MV-4-11 (cell line): ENCODE measurements at regions not wholly inside any gene's neighbourhood (a gene's known extent, or its start where the extent isn't known, plus 50 kb on each side); places are given as distances from the start of the nearest gene placed in this dataset.

Experiments
- DNase-seq: peaks from one replicate; lab custom pipeline; 2025; lab: John Stamatoyannopoulos, UW

- peak; percentile 99 for DNase-seq
Measured at GRCh38 chr11:109747839-109748238, 325.8 kb downstream of the C11orf87 start.

GRCh38 chr11:109749476-109749875 lies 327.5 kb downstream of the C11orf87 start:
- DNase-seq = no peak

DNA sequence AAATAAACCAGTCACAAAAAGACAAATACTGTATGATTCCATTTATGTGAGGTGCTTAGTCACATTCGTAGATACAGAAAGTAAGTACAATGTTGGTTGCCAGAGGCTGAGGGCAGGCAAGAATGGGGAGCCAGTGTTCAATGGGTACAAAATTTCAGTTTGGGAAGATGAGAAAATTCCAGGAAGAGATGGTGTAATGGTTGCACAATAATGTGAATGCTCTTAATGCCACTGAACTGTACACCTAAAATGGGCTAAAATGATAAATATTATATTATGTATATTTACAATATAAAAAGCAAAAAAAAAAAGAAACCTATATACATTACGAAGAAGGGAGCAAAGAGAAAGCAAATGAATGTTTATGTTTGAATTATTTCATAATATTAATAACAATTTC lies 329.0 kb downstream of the C11orf87 start:
- no peak for DNase-seq

DNA sequence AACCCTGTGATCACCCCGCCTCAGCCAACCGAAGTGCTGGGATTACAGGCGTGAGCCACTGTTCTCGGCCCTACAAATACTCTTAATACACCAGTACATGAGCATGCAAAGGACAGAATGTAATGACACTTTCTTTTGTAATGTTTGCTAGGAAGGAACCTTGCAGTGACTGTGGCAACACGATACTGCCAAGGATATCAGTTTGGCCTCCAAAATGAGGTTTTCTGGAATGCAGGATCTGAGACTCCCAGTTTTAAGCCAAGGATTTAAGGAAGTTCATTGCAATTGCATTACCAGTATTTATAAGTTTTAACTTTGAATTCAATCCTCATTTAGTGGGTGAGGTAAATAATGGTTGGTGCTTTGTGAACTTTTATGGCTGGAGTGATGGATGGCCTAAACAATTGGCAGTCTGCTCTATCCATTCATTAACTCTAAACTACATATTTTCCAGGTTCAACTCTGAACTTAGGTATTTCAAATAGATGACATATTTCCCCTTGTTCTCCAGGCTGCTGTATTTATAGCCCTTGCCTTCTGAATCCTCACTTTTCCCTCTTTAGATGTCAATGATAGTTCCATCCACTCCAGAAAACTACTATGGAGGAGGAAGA lies 330.3 kb downstream of the C11orf87 start:
- no peak for DNase-seq

GRCh38 chr11:109756521-109756920 lies 334.5 kb downstream of the C11orf87 start:
- DNase-seq = no peak

- no peak for DNase-seq
Measured at GRCh38 chr11:109756951-109757350, 335.0 kb downstream of the C11orf87 start.

GRCh38 chr11:109762546-109762945 lies 330.6 kb upstream of the ZC3H12C start:
- peak; percentile 52 for DNase-seq

- DNase-seq = no peak
Measured at GRCh38 chr11:109765709-109766311, 327.4 kb upstream of the ZC3H12C start.

GRCh38 chr11:109769858-109770257 lies 323.3 kb upstream of the ZC3H12C start:
- no peak for DNase-seq

DNA sequence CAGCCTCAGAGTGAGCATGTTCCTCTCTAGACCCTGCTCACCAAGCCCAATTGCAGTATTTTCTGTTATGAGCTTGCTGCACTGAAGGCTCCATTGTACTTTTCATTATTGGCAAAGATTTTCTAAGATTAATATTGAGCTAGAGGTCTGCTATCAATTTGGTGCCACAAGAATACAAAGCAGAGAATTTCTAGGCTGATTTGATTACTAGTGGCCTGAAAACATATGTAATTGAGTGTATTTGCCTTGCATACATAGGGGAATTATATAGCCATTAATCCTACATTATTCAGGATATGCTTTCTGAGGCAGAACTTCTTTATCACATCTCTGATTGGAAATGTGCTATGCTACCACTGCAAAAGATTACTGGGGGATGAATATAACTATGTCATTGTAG lies 322.9 kb upstream of the ZC3H12C start:
- no peak for DNase-seq

- DNase-seq = no peak
Measured at GRCh38 chr11:109772892-109773291, 320.3 kb upstream of the ZC3H12C start.

GRCh38 chr11:109775686-109776085 lies 317.5 kb upstream of the ZC3H12C start:
- DNase-seq = no peak

- no peak for DNase-seq
Measured at GRCh38 chr11:109783014-109783413, 310.2 kb upstream of the ZC3H12C start.

GRCh38 chr11:109783840-109784239 lies 309.4 kb upstream of the ZC3H12C start:
- no peak for DNase-seq

GRCh38 chr11:109784536-109784935 lies 308.7 kb upstream of the ZC3H12C start:
- DNase-seq = no peak

DNA sequence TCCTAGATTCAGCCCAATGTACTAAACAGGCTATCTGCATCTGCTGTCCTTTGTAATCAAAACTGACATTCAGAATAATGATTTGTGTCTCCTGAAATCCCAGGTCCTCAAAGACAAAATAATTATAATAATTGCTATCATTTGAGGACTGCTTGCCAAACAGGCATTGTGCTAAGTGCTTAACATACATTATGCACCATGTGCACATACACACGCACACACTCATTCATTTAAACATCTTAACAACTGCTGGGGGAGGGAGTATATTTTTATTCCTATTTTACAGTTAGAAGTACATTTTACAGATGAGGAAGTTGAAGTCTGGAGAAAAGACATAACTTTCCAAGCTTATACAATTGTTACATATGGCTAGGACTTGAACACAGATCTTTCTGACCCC lies 308.0 kb upstream of the ZC3H12C start:
- no peak for DNase-seq

GRCh38 chr11:109785714-109786113 lies 307.5 kb upstream of the ZC3H12C start:
- DNase-seq = peak; percentile 40

GRCh38 chr11:109788948-109789490 lies 304.2 kb upstream of the ZC3H12C start:
- no peak for DNase-seq

GRCh38 chr11:109789901-109790300 lies 303.3 kb upstream of the ZC3H12C start:
- DNase-seq = no peak

DNA sequence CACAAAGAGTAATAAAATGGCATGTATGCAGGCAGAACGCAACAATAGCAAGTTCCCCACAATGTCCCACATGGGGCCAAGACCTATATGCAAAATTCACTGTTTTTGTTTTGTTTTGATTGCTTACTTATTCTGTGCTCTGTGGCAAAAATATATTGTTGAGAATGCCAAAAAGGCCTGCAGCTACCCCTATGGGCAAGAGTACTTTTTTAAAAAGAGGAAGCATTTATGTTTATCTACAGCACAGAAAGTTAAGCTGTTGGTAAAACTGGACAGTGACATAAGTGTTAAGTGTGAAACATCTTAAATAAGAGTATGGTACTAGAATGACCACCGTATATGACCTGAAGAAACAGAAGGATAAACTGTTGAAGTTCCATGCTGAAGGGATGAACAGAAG lies 301.9 kb upstream of the ZC3H12C start:
- DNase-seq = peak; percentile 50

DNA sequence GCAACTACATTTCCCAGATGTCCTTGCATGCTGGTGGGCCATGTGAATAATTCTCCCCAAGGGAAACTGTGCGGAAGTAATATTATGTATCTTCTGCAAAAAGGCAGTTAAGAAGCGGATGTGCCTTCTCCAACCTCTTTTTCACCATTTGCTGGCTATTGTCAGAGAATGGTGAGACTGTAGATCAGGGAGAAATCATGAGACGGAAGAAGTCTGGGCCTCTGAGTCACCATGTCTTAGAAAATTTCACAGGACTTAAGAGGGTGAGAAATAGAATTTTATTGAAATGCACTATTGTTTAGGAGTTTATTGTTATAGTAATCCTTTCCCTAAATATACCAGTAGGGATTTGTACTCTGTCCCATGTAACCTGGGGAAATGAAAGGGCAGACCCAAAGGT lies 298.7 kb upstream of the ZC3H12C start:
- no peak for DNase-seq

DNA sequence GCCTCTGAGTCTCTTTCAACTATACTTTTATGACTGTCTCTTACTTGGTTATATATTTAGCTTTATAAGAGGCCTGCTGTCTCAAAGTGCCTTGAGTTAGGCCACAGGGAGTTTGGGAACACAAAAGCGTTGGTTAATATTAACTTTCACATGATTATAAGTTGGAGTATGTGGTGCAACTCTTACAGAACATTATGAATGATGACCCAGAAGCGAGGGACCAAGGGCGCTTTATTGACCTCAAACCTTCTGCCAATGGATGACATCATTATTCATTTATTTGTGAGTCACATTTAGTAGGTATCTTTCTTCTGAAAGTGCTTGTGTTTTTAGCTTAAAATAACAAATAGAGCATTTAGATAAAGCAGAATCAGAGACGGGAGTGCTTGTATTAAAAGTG lies 298.0 kb upstream of the ZC3H12C start:
- no peak for DNase-seq

DNA sequence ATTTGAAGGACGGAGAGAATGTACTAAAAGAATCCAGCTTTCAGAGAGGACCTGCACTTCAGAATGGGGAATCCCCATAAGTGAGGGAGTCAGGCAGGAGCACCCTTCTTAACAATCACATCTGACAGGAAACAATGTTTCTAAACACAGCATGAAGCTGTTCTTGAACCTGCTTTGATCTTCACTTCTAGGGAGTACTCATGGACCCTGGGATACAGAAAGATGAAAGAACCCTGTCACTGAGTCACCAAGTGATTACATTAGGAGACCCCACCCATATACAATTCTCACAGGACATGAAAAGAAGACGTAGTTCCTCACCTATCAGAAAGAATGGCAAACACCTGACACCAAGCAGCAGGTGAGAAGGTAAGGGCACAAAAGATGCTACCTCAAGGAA lies 296.9 kb upstream of the ZC3H12C start:
- no peak for DNase-seq

DNA sequence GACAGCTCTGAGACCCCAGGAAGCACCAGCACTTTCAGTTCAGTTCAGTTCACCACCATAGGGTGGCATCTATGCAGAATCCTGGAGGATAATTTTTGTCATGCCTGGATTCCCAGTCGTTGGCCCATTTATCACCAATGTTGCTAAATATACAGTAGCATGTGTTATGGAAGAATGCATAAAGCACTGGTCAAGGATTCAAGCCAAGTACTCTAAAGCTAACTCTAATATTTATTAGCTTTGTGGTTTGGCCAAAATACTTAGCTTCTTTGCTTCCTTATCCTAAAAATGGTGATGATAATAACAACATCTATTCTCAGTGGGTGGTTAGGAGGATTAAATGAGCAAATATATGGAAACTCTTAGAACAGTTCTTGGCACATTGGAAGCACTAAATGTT lies 294.7 kb upstream of the ZC3H12C start:
- no peak for DNase-seq
